ENCODE measurements at regions not wholly inside any gene's neighbourhood (a gene's known extent, or its start where the extent isn't known, plus 50 kb on each side); places are given as distances from the start of the nearest gene placed in this dataset.
"Not testable (repeated sequence)": the region's sequence is repeated elsewhere in the genome, so short reads cannot be mapped to it uniquely, and the experiment has no call there.

GRCh38 chr1:121452484-121452883 is 267.7 kb downstream of the SRGAP2C start:
- Mint-ChIP-seq H3K9me3 (no peaks in the 10 kb centered on the region), H3K27me3 (ENCODE audit: low read depth) (no peaks in the 10 kb centered on the region), H3K4me1 (no peaks in the 10 kb centered on the region), H3K4me3 (no peak overlapping the region), H3K36me3 (ENCODE audit: low read depth) (no peaks in the 10 kb centered on the region), H3K27ac (no peak overlapping the region)
- TF ChIP-seq, protein P1, sequence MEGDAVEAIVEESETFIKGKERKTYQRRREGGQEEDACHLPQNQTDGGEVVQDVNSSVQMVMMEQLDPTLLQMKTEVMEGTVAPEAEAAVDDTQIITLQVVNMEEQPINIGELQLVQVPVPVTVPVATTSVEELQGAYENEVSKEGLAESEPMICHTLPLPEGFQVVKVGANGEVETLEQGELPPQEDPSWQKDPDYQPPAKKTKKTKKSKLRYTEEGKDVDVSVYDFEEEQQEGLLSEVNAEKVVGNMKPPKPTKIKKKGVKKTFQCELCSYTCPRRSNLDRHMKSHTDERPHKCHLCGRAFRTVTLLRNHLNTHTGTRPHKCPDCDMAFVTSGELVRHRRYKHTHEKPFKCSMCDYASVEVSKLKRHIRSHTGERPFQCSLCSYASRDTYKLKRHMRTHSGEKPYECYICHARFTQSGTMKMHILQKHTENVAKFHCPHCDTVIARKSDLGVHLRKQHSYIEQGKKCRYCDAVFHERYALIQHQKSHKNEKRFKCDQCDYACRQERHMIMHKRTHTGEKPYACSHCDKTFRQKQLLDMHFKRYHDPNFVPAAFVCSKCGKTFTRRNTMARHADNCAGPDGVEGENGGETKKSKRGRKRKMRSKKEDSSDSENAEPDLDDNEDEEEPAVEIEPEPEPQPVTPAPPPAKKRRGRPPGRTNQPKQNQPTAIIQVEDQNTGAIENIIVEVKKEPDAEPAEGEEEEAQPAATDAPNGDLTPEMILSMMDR (IDR thresholded peaks at IDR 0.05; ENCODE audit: unreplicated experiment in 3 of 3): no peak

GRCh38 chr1:121458291-121459048 is 273.7 kb downstream of the SRGAP2C start:
- Mint-ChIP-seq H3K4me1 (no peaks in the 10 kb centered on the region), H3K27me3 (ENCODE audit: low read depth) (no peaks in the 10 kb centered on the region), H3K27ac (no peak overlapping the region), H3K4me3 (no peak overlapping the region), H3K36me3 (ENCODE audit: low read depth) (no peaks in the 10 kb centered on the region), H3K9me3 (no peaks in the 10 kb centered on the region)
- TF ChIP-seq, protein P1 (IDR thresholded peaks at IDR 0.05; ENCODE audit: unreplicated experiment in 3 of 3): no peak

DNA sequence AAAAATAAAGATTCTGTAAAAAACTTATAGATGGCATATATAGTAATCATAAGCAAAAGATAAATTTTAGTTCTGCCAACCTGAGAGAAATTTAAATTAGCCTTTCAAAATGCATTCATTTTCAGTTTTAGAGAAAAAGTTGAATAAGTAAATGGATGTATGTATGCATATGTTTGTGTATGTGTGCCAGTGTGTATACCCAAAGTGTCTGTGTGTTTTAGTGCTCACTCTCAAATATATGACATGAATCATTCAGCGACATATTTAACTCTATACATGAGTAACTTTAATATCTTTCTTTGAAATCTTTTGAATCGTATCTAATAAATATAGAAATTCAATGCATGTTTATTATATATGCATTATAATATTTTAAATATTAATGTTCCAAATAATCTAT is 274.5 kb downstream of the SRGAP2C start:
- TF ChIP-seq, protein P1 (IDR thresholded peaks at IDR 0.05; ENCODE audit: unreplicated experiment in 3 of 3): no peak
- no peak overlapping the region for H3K4me3 Mint-ChIP-seq
- no peaks in the 10 kb centered on the region for H3K36me3 Mint-ChIP-seq (ENCODE audit: low read depth)
- H3K27ac Mint-ChIP-seq: no peak overlapping the region
- no peaks in the 10 kb centered on the region for H3K4me1 Mint-ChIP-seq
- no peaks in the 10 kb centered on the region for H3K9me3 Mint-ChIP-seq
- H3K27me3 Mint-ChIP-seq (ENCODE audit: low read depth): no peaks in the 10 kb centered on the region

DNA sequence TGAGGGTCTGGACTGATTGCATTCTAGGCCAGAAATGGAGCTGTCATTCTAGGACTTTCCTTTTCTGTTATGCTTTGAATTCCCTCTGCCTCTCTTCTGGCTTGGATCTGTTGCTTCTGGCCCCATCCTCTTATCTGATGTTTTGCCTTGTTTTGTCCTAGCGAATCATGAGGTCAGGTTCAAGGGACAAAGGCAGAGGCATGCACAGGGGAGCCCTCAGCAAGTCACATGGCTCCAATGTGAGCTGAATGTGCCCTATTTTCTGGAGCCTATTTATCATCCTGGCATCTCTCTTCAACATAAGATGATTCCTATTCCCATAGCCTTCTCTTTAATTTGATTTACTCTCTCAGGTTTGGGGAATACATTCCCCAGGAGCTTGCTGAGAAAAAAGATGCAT is 284.6 kb downstream of the SRGAP2C start:
- H3K36me3 Mint-ChIP-seq (ENCODE audit: low read depth); H3K4me1 Mint-ChIP-seq; H3K4me3 Mint-ChIP-seq; H3K27ac Mint-ChIP-seq; H3K9me3 Mint-ChIP-seq; H3K27me3 Mint-ChIP-seq (ENCODE audit: low read depth): not testable (repeated sequence)

DNA sequence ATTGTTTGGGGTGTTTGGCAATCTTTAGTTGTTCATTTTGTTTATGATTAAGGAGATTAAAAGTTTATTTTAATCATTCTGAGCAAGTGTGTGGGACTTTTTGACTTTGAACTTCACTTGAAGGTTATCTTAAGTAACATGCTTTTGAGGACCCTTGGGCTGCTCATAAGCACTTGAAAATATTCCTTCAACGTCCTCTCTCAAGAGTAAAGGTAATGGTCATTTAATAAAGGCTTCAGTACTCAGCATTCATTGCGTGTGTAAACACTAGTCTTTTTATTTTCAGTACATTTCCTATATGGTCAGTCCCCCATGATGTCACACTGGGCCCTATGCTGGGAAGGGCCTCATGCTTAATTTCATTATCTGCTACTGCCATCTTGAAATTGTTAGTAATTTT is 285.6 kb downstream of the SRGAP2C start:
- H3K4me1 Mint-ChIP-seq; H3K27ac Mint-ChIP-seq; H3K27me3 Mint-ChIP-seq (ENCODE audit: low read depth); H3K4me3 Mint-ChIP-seq; H3K36me3 Mint-ChIP-seq (ENCODE audit: low read depth): not testable (repeated sequence)
- H3K9me3 Mint-ChIP-seq: peaks cover 13% of the 10 kb centered on the region

DNA sequence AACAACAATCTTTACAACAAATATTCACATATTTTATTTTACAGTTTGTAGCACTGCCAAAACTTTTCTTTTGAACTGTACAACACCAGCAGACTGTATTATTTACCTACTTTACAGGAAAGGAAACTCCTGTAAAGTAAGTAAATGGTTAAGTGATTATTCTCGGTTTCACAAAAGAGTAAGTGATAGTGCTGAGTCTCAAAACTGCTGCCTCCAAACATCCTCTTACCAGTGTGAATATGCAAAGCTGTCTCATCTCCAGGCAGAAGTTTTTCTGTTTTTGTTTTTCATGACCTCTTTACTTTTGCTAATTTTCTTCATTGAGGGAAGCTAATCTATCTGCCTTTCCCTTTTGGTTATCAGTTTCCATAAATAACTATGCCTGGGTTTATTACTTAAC is 286.7 kb downstream of the SRGAP2C start:
- Mint-ChIP-seq H3K36me3 (ENCODE audit: low read depth) (no peaks in the 10 kb centered on the region), H3K27me3 (ENCODE audit: low read depth) (no peaks in the 10 kb centered on the region), H3K4me3 (no peak overlapping the region), H3K27ac (no peak overlapping the region), H3K4me1 (no peaks in the 10 kb centered on the region), H3K9me3 (peaks cover 15% of the 10 kb centered on the region)
- TF ChIP-seq, protein P1 (IDR thresholded peaks at IDR 0.05; ENCODE audit: unreplicated experiment in 3 of 3): no peak

- no peaks in the 10 kb centered on the region for H3K4me1 Mint-ChIP-seq
- TF ChIP-seq, protein P1 (IDR thresholded peaks at IDR 0.05; ENCODE audit: unreplicated experiment in 3 of 3): no peak
- H3K27ac Mint-ChIP-seq: no peak overlapping the region
- no peaks in the 10 kb centered on the region for H3K27me3 Mint-ChIP-seq (ENCODE audit: low read depth)
- H3K4me3 Mint-ChIP-seq: no peak overlapping the region
- no peaks in the 10 kb centered on the region for H3K36me3 Mint-ChIP-seq (ENCODE audit: low read depth)
- H3K9me3 Mint-ChIP-seq: peaks cover 16% of the 10 kb centered on the region
Measured at GRCh38 chr1:121472017-121472416, 287.2 kb downstream of the SRGAP2C start.

Measured in nephron (organoid).